ENCODE measurements at regions not wholly inside any gene's neighbourhood (a gene's known extent, or its start where the extent isn't known, plus 50 kb on each side); places are given as distances from the start of the nearest gene placed in this dataset.

DNA sequence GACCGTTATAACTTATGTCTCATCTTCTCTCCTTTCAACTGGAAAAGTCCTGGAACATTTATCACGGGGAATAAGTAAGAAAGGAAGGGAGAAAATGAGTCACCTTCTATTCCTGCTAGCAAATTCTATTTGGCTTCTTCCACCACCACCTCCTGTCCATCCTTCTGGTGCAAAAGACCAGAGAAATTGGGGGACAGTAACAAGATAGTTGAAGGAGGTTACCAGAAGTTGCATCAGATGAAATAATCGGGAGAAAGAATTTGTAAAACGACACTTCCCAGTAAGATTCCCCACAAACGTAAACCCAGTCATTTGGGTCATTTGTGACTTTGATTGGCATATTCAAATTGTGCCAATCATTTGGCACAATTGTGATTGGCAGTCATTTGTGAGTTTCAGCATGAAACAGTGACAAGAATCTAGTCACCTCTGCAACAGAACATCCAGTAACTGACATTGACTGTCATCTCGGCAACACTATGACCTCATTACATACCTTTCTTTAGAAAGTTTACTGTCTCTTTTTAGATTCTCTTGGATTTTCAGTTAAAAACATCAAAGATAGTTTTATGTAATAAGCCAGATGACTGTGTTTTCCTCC is 51.3 kb upstream of the PIK3CG start:
- DNase-seq (ENCODE audit: low read depth, low spot score) (no peak), ATAC-seq (no peak)
- Histone ChIP-seq H3K27ac (ENCODE audit: low read depth, low read length) (no peak overlapping the region), H3K36me3 (ENCODE audit: control insufficient read depth in 1 of 2, insufficient read depth in 2 of 2, low read length in 2 of 2) (no peaks in the 10 kb centered on the region), H3K4me2 (ENCODE audit: low read length) (no peak overlapping the region), H3K9ac (ENCODE audit: low read length) (no peak overlapping the region), H3K9me3 (ENCODE audit: control insufficient read depth in 1 of 2, insufficient read depth in 1 of 2, low read depth in 1 of 2, low read length in 2 of 2) (no peaks in the 10 kb centered on the region), H3K4me1 (ENCODE audit: control insufficient read depth in 1 of 2, insufficient read depth in 2 of 2, low read length in 2 of 2) (no peaks in the 10 kb centered on the region), H4K20me1 (ENCODE audit: insufficient read depth) (no peaks in the 10 kb centered on the region), H2AFZ (ENCODE audit: low read depth, low read length, poor library complexity, severe bottlenecking) (no peak overlapping the region), H3K9me2 (ENCODE audit: insufficient read depth) (no peaks in the 10 kb centered on the region), H3K4me3 (replicated peaks in 1 of 2; ENCODE audit: low read depth in 1 of 2, low read length in 2 of 2) (no peak overlapping the region), H3K27me3 (ENCODE audit: insufficient read depth, low read length) (no peaks in the 10 kb centered on the region), H3K79me2 (ENCODE audit: insufficient read depth, low read length) (no peaks in the 10 kb centered on the region)
- CTCF ChIA-PET = no interaction called here
- TF ChIP-seq CEBPB (IDR thresholded peaks at IDR 0.05; ENCODE audit: low read depth) (0 out of 2 replicates have a peak, but pooled peaks have one; percentile 12), FOSL1 (IDR thresholded peaks at IDR 0.05; ENCODE audit: low read depth) (peak; percentile 16; the same call in 1 of the 2 replicates), JUND (IDR thresholded peaks at IDR 0.05) (peak; percentile 17; the same call in 1 of the 2 replicates)
- TF ChIP-seq, protein P1, sequence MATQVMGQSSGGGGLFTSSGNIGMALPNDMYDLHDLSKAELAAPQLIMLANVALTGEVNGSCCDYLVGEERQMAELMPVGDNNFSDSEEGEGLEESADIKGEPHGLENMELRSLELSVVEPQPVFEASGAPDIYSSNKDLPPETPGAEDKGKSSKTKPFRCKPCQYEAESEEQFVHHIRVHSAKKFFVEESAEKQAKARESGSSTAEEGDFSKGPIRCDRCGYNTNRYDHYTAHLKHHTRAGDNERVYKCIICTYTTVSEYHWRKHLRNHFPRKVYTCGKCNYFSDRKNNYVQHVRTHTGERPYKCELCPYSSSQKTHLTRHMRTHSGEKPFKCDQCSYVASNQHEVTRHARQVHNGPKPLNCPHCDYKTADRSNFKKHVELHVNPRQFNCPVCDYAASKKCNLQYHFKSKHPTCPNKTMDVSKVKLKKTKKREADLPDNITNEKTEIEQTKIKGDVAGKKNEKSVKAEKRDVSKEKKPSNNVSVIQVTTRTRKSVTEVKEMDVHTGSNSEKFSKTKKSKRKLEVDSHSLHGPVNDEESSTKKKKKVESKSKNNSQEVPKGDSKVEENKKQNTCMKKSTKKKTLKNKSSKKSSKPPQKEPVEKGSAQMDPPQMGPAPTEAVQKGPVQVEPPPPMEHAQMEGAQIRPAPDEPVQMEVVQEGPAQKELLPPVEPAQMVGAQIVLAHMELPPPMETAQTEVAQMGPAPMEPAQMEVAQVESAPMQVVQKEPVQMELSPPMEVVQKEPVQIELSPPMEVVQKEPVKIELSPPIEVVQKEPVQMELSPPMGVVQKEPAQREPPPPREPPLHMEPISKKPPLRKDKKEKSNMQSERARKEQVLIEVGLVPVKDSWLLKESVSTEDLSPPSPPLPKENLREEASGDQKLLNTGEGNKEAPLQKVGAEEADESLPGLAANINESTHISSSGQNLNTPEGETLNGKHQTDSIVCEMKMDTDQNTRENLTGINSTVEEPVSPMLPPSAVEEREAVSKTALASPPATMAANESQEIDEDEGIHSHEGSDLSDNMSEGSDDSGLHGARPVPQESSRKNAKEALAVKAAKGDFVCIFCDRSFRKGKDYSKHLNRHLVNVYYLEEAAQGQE (IDR thresholded peaks at IDR 0.05; ENCODE audit: low read depth) = no peak
- intact Hi-C loops (cut with micrococcal nuclease) = no loop called here
- RAD21 ChIA-PET (ENCODE audit: low non-redundant PET in 1 of 2, low total read pairs in 2 of 2, uncharacterized antibody in 2 of 2, unreplicated experiment in 2 of 2) = no interaction called here
- BruUV-seq (replicated peaks) = no TSS peak
- POLR2A ChIA-PET = no interaction called here

DNA sequence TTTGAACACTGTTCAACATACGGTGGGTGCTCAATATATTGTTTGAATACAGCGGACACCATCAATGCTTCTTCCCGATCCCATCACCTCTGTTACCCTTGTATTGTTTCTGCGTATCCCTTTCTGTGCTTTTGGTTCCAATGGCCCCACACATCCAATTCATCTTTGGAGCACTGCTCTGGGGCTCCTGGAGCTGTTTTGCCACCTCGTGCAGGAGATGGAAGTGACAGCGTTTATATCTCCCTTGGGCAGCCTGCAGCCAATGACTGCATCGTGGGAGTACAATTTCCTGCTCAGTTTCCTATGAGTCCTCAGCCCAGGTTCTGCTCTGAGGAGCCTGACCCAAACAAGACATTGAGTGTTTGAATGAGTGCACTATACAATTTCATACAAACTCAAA is 50.2 kb upstream of the PIK3CG start:
- Histone ChIP-seq H3K27ac (ENCODE audit: low read depth, low read length) (no peak overlapping the region), H3K4me2 (ENCODE audit: low read length) (no peak overlapping the region), H3K9me3 (ENCODE audit: control insufficient read depth in 1 of 2, insufficient read depth in 1 of 2, low read depth in 1 of 2, low read length in 2 of 2) (no peaks in the 10 kb centered on the region), H4K20me1 (ENCODE audit: insufficient read depth) (no peaks in the 10 kb centered on the region), H3K4me3 (replicated peaks in 1 of 2; ENCODE audit: low read depth in 1 of 2, low read length in 2 of 2) (no peak overlapping the region), H3K27me3 (ENCODE audit: insufficient read depth, low read length) (no peaks in the 10 kb centered on the region), H3K79me2 (ENCODE audit: insufficient read depth, low read length) (no peaks in the 10 kb centered on the region), H3K36me3 (ENCODE audit: control insufficient read depth in 1 of 2, insufficient read depth in 2 of 2, low read length in 2 of 2) (no peaks in the 10 kb centered on the region), H3K9ac (ENCODE audit: low read length) (no peak overlapping the region), H2AFZ (ENCODE audit: low read depth, low read length, poor library complexity, severe bottlenecking) (no peak overlapping the region), H3K9me2 (ENCODE audit: insufficient read depth) (no peaks in the 10 kb centered on the region), H3K4me1 (ENCODE audit: control insufficient read depth in 1 of 2, insufficient read depth in 2 of 2, low read length in 2 of 2) (no peaks in the 10 kb centered on the region)
- POLR2A ChIA-PET = no interaction called here
- intact Hi-C loops (cut with micrococcal nuclease) = no loop called here
- RAD21 ChIA-PET (ENCODE audit: low non-redundant PET in 1 of 2, low total read pairs in 2 of 2, uncharacterized antibody in 2 of 2, unreplicated experiment in 2 of 2) = no interaction called here
- BruUV-seq (replicated peaks) = no TSS peak
- no peak for ATAC-seq
- CTCF ChIA-PET = no interaction called here
- DNase-seq (ENCODE audit: low read depth, low spot score) = no peak
- TF ChIP-seq EZH2phosphoT487 (IDR thresholded peaks at IDR 0.05; ENCODE audit: borderline replicate concordance) (no peak), ZNF274 (IDR thresholded peaks at IDR 0.05; ENCODE audit: low read depth, low read length) (no peak), POLR2A (IDR thresholded peaks at IDR 0.05; ENCODE audit: borderline replicate concordance, extremely low read depth, insufficient read depth, insufficient read length) (no peak)
